HG03342 (cell line): ENCODE measurements at regions not wholly inside any gene's neighbourhood (a gene's known extent, or its start where the extent isn't known, plus 50 kb on each side); places are given as distances from the start of the nearest gene placed in this dataset.
A peak's percentile ranks its signal among the peaks of the same experiment; 100 is the strongest.
"Not testable (repeated sequence)": the region's sequence is repeated elsewhere in the genome, so short reads cannot be mapped to it uniquely, and the experiment has no call there.

Source experiments
- ATAC-seq: cut with Tn5 transposase; IDR thresholded peaks from one replicate; pipeline ENCODE4 v1.9.1; 2021; ENCODE audit warnings: mild to moderate bottlenecking, moderate library complexity; ENCODE audit not compliant: unreplicated experiment

DNA sequence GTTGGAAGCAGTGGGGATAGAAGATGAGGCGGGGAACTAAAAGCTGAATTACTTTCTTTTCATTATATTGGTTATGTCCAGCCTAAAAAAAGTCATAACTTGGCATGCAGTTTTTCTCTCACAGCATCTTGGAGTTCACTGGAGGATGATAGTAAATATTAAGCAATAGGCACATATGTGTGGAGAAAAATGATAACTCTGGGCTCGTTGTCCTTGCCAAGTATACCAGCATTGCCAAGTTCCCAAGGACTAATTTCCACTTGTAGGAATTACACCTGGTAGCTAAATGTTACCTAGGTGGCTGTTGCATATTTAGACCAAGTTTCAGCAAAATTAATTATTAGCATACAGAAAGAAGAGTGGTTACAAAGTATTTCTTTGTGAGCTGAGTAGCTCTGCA is 1007.6 kb downstream of the ANKRD7 start:
- ATAC-seq, result no peak

DNA sequence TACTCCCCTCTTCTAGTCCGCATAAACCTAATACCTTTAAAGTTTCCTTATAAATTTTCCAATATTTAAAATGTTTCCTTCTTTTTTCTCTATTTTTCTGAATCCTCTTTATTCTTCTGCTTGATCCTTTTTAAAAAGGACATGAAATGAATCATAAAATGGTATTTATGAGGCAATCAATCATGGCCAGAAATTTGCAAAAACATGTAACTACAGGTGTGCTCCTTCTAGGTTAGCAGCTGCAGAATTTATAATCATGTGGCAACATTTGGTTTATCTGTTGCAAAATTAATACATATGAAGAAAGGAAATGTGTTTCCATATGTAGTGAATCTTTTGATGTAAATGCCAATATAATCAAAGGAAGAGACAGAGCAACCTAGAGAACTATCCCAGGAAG is 1008.5 kb downstream of the ANKRD7 start:
- no peak for ATAC-seq

DNA sequence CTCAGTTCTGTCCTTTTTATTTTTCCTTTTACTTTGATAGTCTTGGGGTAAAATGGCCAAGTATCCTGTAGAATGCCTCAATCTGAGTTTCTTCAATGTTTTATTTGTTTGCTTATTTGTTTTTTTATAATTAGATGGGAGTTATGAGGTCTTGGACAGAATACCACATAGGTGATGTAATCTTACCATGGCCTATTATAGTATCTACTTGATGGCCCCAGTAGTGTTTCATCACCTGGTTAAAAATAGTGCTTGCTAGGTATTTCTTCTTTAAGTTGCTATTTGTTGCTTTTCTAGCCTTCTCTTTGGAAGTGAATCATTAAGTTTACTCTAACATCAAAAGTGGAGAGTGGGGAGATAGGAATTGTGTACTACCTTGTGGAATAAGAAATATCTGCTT is 1020.0 kb upstream of the KCND2 start:
- ATAC-seq, result no peak

DNA sequence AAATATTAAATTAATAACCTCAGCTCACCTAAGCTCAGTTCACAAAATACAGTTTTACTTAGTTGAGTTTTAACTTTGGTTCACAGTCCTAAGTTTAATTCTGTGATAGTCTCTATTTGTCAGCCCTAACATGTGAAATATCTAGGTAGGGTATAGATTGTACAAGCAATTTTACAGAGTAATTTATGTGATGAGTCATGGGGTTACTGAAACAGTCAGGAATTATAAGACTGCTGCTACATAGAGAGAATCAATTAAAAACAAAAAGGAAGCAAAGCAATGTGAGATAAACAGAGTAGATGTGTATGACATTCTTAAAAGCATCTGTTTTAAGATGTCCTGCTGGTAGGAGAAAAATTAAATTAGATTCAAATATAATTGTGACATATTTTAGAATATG is 1018.2 kb upstream of the KCND2 start:
- ATAC-seq, result no peak

DNA sequence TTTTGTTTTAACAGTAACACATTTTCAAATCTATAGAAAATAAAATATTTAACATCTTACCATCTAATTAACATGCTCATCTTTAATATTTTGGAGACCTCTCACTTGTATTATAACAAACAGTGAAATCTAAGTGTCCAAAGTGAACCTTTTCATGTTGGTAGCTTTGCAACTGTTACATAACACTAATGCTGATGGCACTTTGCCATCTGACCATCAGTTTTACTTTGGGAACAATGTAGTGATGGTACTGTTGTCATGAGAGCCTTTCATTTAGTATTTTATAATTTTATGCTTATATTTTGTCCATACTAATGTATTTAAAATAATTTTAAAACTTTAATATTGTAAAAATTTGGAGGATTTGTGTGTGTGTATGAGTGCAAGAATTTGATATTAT is 1017.0 kb upstream of the KCND2 start:
- ATAC-seq, result no peak

DNA sequence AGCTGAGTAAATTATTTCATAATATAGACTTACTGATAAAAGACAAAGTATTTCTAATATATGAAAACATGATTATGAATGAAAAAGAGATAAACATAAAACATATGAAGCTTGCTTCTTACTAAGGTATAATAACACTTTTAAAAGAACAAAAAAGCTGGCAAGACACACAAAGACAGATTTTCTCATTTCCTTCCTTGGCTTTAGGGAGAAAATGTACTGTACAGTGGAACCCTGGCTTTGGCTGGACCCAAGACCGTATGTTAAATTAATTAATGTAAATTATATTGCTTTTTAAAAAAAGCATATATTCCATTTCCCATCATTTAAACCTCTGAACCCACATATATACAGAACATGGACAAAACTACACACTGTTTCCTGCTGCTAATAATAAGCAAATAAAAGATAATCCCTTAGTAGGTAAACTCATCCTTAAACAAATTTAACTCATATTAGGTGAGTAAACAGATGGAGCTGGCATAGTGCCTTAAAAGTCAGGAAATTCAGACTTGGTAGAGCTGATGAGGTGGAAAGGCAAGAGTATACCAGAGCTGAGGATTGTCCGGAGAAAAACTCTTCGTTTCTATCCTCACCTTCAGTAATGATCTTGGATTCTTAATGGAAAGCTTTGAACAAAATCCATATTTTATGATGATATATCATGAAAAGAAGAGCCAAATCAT is 1016.4 kb upstream of the KCND2 start:
- ATAC-seq, result no peak

DNA sequence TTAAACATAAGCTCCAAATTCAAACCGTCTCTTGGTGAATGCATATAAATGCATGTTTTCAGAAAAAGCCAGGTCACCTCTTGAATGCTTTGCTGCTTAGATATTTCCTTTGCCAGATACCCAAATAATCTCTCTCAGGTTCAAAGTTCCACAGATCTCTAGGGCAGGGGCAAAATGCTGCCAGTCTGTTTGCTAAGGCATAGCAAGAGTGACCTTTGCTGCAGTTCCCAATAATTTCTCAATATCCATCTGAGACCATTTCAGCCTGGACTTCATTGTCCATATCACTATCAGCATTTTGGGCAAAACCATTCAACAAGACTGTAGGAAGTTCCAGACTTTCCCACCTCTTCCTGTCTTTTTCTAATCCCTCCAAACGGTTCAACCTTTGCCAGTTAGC is 1006.2 kb upstream of the KCND2 start:
- ATAC-seq, result not testable (repeated sequence)

DNA sequence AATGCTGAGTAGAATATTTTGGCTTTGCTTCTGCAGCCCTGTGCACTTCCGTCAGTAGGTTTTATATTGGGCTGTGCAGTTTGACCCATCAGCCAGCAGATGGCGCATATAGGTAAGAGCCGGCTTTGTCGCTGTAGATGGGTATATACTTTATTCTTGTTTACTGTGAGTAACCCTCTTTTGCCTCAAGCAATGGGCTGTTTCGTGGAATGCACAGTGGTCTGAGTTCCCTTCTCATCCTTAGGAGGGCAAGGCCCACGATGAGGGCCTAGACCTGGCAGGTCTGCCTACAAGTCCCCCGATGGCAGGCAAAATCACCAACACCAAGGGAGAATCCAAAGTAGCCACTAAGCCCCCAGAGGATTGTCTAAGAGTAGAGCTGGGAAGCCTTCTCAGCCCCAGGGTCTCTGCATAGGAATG is 1002.9 kb upstream of the KCND2 start:
- ATAC-seq, result peak; percentile 97

DNA sequence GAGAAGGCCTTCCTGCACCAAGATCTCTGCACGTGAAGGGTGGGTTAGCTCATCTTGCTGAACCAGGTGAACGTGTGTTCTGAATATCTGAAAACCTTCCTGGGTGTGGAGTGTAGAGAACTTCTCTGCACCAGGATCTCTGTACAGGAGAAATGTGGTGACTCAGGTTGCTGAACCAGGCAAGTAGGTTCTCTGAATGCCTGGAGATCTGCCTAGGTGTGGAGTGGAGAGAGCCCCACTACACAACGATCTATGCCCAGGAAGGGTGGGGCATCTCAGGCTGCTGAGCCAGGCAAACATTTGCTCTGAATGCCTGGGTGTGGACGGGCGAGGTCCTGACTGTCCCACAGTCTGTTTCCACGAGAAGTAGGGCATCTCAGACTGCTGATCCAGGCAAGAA is 1002.3 kb upstream of the KCND2 start:
- no peak for ATAC-seq

DNA sequence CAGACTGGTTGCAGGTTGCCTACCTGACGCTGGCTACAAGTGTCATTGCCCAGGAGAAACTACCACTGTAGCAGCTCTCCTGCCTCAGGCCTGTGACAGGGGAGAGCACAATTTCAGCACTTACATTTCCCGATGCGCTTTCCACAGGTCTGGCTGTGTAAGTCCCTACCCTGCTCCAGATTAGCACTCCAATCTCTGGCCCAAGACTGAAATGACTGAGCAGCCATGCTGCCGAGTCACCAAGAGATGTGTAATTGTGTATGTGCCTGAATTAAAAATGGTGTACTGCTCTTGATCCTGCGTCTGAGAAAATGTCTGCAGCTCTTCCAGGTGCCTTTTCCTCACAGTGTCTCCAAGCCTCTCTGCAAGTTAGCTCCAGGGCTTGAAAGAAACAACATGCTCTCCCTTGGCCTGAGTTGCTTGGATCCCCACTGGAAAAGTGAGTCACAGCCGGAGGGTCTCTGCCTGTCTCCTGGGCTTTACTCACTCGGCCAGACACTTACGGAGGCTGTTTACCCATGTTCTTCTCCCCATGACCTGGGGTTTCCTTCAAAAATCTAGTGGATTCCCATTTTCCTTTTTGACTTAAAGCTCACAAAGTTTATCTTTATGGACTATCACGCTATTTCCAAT is 1001.7 kb upstream of the KCND2 start:
- ATAC-seq, result no peak

DNA sequence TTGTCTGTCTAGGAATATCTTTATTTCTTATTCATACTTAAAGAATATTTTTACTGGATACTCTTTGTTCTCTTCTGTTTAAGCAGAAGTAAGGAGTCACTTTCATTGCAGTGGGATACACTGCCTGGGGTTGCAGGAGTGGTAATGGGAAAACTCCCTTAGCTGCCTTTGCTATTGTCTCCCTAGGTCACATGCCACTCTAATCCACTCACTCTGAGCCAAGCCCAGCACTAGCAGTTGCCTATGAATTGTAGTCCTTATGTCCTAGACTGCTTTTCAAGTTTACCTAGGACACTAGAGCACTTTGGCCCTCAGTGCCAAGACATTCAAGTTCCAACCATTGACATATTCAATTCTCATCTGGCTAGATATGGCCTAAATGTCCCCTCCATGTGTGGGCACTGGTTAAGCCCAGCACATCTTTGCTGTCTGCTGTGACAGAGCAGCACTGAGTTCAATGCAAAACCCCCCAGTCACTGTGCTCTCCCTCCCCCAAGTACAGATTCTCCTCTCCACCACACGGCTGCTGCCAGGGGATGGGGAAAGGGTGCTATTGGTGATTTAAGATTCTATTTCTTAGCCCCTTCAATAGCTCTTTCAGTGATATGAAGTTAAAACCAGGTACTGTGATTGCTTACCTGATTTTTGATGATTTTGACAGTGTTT is 991.7 kb upstream of the KCND2 start:
- ATAC-seq, result no peak

DNA sequence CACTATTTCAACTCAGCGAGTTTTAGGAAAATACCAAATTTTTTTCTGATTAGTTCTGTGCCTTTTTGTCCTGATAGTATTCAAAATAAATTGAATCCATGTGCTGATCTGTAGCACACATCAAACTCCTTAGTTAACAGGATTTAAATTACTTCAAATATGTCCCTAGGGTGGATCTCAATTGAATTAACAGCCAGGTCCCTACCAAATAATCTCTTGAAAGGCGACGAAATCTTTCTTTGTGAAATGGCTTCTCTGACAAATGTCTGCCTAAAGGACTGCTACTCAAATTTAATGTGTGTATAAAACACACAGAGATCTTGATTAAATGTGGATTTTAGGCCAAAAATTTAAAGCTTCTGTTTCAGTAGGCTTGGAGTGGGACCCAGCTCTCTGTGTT is 989.6 kb upstream of the KCND2 start:
- no peak for ATAC-seq

DNA sequence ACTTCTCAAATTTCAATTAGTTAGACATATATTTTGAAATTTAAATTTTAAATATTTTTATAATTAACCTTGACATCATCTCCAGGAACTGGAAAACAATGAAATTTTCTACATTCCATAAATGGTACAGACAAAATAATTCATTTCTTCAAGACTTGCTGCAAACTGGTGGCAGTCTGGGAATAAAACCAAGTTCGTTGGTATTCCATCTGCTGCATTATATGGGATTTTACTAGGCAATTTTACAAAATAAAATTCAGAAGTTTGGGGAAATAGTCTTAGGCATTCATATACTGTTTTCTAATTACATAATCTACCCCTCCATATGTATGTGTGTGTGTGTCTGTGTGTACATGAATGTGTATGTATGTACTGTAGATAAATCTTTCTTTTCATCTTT is 984.6 kb upstream of the KCND2 start:
- ATAC-seq, result no peak

DNA sequence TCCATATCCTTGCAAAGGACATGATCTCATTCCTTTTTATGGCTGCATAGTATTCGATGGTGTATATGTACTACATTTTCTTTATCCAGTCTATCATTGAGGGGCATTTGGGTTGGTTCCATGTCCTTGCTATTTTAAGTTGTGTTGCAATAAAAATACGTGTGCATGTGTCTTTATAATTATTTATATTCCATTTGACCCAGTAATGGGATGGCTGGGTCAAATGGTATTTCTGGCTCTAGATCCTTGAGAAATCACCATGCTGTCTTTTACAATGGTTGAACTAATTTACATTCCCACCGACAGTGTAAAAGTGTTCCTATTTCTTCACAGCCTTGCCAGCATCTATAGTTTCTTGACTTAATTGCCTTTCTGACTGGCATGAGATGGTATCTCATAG is 972.6 kb upstream of the KCND2 start:
- not testable (repeated sequence) for ATAC-seq

DNA sequence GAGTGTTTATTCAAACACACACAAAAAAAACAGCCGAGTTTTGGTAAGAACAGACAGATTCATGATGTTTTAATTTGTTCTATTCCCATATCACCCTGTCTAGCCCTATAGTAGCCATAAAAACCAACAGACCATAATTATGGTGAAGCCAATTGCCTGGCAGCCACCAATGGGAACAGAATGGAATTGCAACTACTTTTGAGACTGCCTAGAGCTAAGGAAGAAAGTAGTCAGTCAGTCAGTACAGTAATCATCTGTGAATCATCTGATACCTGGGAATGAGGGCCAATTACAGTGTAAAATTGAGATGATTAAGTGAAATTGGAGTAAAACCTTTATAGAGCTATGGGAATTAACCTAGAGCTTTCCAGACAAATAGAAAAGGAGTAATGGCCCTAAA is 952.7 kb upstream of the KCND2 start:
- ATAC-seq, result no peak

DNA sequence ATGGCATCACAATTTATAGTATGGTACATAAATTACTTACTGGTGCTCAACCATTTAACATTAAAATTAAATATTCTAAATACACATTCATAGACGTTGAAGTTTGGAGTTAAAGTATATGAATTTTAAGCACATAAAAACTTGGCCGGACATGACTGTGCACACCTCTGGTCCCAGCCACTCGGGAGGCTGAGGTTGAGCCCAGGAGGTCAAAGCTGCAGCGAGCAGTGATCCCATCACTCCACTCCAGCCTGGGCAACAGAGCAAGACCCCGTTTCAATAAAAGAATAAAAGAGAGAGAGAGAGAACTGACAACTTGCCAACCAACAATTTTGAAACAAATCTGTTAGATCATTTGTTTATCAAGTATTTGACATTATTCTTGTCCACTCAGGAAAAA is 943.3 kb upstream of the KCND2 start:
- ATAC-seq, result no peak

DNA sequence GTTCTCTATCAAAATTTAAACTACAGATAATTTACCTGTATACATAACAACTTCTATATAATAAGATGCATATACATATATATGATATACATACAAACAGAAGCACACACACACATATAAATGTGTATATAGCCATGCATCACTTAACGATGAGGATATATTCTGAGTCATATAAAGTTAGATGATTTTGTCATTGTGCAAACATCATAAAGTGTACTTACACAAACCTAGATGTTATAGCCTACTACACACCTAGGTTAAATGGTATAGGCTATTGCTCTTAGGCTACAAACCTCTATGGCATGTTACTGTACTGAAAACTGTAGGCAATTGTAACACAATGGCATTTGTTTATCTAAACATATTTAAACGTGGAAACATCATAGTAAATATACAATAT is 937.6 kb upstream of the KCND2 start:
- no peak for ATAC-seq

DNA sequence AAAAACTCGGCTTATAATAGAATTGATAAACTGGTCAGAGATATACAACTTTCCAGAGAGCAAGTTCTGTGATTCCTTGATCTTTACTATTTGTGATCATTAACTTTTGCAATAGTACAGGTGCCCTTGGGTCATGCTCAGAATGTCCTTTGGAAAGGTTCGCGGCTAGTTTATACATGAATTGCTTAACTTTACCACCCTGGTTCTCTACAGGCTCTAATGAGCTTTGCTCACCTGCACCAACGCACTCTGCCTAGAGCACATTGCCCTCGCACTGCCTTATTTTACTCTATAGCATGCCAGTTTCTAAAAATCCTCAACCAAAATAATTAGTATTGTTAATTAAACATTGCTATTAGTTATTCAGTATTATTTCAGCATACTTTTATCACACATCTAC is 931.2 kb upstream of the KCND2 start:
- ATAC-seq, result no peak

DNA sequence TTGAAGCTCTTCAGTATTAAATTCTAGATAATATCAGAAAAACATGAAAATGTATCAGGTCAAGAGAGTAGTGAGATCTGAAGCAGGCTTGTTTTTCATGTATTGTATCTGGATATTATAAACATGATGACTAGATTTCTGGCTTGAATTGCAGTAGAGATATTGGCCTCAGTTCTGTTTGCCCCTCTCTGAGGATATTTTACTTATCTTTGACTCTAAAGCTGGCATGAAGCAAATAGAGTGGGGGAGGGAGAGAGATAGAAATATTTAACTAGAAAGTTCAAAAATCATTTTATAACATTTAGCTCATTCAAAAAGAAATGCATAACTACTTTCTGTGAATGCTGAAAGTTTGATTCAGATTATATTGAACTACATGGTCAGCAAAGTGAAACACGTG is 929.7 kb upstream of the KCND2 start:
- ATAC-seq, result no peak

DNA sequence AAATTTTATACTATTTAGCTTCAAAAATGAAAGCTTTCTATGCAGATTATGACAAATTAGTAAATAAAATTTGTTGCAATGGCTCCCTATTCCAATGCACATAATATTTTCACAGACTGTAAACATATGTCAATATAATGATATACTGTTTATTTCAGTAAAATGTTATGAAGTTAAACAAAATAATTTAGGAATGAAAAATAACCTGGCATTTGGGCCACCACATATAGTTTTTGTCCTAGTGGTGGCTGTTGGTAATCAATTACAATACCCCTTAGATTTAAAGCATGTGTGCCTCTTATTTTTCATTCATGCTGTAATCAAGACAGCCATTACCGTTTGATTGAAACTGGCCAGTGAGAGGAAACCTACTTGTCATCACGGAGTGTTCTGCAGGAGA is 928.5 kb upstream of the KCND2 start:
- ATAC-seq, result no peak

DNA sequence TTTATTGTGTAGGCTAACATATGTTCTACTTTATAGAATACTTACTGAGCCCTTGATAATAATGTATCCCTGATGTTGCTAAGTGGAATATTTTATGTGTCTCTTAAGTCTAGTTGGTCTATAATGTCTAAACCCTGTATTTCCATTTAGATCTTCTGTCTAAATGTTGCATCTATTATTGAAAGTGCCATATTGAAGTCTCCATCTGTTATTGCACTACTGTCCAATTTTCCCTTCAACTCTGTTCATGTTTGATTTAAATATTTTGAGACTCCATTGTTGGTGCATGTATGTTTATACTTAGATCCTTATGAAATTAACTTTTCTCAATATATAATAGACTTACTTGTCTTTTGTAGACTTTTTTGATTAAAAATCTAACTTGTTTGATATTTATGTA is 924.5 kb upstream of the KCND2 start:
- ATAC-seq, result no peak

DNA sequence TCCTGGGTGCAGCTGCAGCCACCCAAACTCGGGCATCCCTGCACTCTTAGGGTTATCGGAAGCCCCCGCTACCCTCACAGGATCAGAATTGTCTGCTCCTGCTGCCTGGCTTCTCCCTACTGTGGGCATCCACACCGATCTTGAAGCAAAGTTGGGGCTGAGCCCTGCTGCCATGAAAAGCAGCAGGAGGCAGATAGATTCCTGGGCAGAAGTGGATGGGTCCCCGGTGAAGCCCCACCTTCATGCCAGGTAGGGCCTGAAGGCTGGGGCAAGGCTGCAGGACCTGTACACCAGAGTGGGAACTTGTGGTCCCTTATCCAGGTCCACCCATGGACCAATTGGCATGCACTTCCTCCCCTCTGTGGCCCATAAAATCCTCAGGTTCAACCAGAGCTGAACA is 922.6 kb upstream of the KCND2 start:
- ATAC-seq, result no peak

DNA sequence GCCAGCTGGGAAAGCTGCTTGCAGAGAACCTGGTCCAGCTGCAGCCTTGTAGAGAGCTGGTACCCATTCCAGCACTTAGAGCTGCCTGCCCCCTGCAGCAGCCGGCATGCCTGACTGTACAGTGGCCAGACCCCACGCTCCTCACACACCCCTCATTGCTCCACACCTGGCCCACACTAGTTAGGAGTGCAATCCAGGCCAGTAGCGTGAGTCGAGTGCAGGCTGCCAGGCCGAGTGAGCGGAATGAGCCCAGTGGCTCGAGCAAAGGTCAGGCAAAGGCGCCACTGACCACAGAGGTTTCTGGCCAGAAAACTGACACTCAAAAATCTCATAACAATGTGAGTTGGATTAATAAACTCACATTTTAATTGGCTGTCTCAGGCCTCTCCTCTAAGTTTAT is 921.7 kb upstream of the KCND2 start:
- no peak for ATAC-seq
